ENCODE measurements at regions not wholly inside any gene's neighbourhood (a gene's known extent, or its start where the extent isn't known, plus 50 kb on each side); places are given as distances from the start of the nearest gene placed in this dataset.
"Not testable (repeated sequence)": the region's sequence is repeated elsewhere in the genome, so short reads cannot be mapped to it uniquely, and the experiment has no call there.

DNA sequence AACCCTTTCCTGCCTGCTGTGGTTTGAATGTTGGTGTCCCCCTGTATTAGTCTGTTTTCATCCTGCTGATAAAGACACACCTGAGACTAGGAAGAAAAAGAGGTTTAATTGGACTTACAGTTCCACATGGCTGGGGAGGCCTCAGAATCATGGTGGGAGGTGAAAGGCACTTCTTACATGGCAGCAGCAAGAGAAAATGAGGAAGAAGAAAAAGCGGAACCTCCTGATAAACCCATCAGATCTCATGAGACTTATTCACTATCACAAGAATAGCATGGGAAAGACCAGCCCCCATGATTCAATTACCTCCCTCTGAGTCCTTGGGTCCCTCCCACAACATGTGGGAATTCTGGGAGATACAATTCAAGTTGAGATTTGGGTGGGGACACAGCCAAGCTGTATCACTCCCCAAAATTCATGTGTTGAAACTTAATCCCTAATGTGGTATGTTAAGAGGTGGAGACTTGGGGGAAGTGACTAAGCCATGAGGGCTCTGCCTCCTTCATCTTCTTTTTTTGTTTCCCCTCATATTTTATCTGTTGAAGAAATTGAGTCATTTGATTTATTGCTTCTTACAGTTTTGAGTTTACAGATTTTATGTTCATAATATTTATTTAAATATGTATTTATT is 64.9 kb upstream of the SYNCRIP start:
- not testable (repeated sequence) for DNase-seq

- DNase-seq: no peak
Observed at GRCh38 chr6:85706272-85706671, 63.6 kb upstream of the SYNCRIP start.

- DNase-seq: no peak
Observed at GRCh38 chr6:85705220-85705619, 62.5 kb upstream of the SYNCRIP start.

- no peak for DNase-seq
Observed at GRCh38 chr6:85703406-85703805, 60.7 kb upstream of the SYNCRIP start.

Data from stimulated activated CD4-positive, alpha-beta T cell treated with anti-CD3 and anti-CD28 coated beads, Interleukin-2, amount 100 ng/mL, for 48 hours (primary cell).